ENCODE measurements at regions not wholly inside any gene's neighbourhood (a gene's known extent, or its start where the extent isn't known, plus 50 kb on each side); places are given as distances from the start of the nearest gene placed in this dataset.

GRCh38 chr6:71592643-71593042, 293.7 kb upstream of the RIMS1 start:
- no peak for TF ChIP-seq ARNTL (CRISPR knock-in tag; IDR thresholded peaks at IDR 0.05; ENCODE audit: borderline replicate concordance, low read depth)
- no peak for TF ChIP-seq ISL1 (CRISPR knock-in tag; IDR thresholded peaks at IDR 0.05)
- no peak for TF ChIP-seq TOX (CRISPR knock-in tag; IDR thresholded peaks at IDR 0.05; ENCODE audit: borderline replicate concordance)
- TF ChIP-seq ZFP30 (CRISPR knock-in tag; IDR thresholded peaks at IDR 0.05): no peak
- no peak for TF ChIP-seq PATZ1 (CRISPR knock-in tag; IDR thresholded peaks at IDR 0.05; ENCODE audit: borderline replicate concordance)
- TF ChIP-seq ZNF565 (CRISPR knock-in tag; conservative IDR thresholded peaks at IDR 0.05; ENCODE audit: low read depth): no peak
- TF ChIP-seq SNAI2 (CRISPR knock-in tag; IDR thresholded peaks at IDR 0.05): no peak
- no peak for TF ChIP-seq ZFP3 (CRISPR knock-in tag; IDR thresholded peaks at IDR 0.05)

Measured in SK-N-SH treated with all-trans-retinoic acid at 6 μM for 48 hours (cell line).